ENCODE measurements at regions not wholly inside any gene's neighbourhood (a gene's known extent, or its start where the extent isn't known, plus 50 kb on each side); places are given as distances from the start of the nearest gene placed in this dataset.

- no peak for TF ChIP-seq CTCF (IDR thresholded peaks at IDR 0.05)
- TF ChIP-seq POLR2A (IDR thresholded peaks at IDR 0.05): no peak
- no peak for TF ChIP-seq POLR2AphosphoS5 (IDR thresholded peaks at IDR 0.05)
Observed at GRCh38 chr14:54332490-54332889, 64.3 kb upstream of the CDKN3 start.
